Kasumi-1 (cell line): ENCODE measurements at regions not wholly inside any gene's neighbourhood (a gene's known extent, or its start where the extent isn't known, plus 50 kb on each side); places are given as distances from the start of the nearest gene placed in this dataset.
"Not testable (repeated sequence)": the region's sequence is repeated elsewhere in the genome, so short reads cannot be mapped to it uniquely, and the experiment has no call there.

ENCODE experiments used
- DNase-seq, 2 experiments: peaks; one replicate each; lab custom pipeline; 2025; lab: John Stamatoyannopoulos, UW

DNA sequence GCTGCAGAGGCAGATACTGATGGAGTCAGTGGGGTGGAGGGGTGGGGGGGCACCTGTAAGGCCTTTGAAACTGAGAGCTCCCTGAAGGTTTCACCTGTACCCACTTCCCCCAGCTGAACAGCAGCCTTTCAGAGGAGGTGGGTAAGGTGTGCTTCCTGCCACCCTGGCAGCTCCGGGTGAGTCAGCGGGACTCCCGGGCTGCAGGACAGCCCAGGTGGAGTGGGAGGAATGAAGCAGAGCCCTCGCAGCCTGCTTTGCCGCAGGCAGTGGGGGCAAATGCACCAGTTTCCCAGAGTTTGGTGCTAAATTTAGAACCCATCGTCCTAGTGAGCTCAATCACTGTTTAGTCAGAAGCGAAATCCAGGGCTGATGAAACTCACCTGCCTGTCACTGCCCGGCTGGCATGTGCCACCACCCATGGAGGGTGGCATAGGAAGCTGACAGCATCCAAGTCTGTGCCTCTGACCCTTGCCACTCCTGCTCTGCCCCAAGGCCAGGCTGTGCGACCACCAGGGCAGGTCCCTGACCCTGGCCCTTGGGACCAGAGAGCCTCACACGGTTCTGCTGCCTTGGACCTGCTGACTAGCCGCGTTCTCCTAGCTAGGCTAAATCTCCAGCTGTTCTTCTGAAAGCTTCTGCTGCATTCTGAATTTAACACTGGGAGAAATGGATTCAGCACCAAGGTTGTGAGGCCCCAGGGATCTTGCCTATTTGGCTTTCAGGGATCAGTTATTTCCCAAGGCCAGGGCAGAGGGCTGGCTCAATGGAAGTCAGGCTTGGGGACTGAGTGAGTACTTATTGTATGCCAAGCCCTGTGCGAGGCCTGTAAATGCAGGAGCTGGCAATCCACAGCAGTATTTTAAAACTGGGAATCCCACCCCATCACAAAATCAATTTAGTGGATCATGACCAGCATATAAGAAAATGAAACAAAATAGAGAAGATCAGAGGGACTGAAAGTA, 67.3 kb upstream of the RASGRF1 start:
- no peak for DNase-seq

DNA sequence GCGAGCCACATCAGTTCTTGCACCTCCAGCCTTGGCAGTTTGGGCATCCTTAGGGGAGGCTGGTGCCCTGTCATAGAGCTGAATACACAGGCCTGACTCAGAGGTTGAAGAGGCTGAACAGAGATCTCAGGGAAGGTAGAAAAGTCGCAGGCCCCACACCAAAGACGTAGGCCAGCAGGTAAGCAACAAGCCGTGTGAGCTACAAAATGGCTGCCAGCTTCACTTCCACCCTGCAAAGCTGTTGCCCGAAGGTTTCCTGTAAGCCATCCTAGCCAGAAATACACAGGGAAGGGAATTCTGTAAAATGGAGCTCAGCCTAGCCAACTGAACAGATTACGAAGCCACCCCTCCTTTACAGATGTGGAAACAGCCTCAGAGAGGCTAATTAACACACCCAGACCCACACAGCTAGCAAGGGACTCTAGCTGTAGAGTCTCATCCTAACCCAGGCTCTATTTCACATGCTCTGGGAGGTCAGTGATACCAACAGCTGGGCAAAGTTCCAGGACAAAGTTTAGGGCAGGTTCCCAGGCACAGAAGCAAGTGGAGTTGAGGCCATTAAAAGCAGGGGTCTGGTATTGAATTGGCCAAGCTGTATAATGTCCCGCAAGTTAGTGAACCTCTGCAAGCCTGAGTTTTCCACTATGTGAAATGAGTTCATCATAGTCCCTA, 66.3 kb upstream of the RASGRF1 start:
- no peak for DNase-seq

DNA sequence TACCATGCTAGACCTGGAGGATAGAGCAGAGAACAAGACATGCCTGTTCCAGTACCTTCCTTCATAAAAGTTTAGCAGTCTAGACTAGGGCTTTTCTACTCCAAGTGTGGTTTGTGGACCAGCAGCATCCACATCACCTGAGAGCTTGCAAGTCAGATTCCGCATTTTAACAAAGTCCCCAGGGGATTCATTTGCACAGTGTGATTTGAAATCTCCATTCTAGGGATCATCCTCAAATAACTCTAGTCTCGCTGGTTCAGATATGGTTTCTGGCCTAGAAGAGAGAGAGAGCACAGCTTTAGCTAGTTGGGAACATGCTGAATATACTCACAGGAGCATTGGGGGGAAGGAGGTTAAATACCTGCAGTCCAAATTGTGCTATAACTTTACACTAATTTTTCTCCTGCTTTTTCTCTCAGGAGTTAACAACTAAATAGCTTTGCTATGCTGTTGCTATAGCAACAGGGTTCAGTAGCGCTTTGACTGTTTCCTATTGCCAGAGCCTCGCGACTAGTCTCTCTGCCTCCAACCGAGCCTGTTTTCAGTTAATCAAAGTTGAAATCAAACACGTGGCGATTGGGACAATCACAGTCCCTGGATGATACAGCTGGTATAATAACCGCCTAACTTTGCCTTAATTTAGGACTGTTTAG, 64.0 kb upstream of the RASGRF1 start:
- no peak for DNase-seq

DNA sequence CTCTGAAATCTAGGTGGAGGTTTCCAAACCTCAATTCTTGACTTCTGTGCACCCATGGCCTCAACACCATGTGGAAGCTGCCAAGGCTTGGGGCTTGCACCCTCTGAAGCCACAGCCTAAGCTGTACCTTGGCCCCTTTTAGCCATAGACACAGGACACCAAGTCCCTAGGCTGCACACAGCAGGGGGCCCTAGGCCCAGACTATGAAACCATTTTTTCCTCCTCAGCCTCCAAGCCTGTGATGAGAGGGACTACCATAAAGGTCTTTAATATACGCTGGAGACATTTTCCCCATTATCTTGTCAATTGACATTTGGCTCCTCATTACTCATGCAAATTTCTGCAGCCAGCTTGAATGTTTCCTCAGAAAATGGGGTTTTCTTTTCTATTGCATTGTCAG, 53.7 kb upstream of the RASGRF1 start:
- DNase-seq = not testable (repeated sequence)

DNA sequence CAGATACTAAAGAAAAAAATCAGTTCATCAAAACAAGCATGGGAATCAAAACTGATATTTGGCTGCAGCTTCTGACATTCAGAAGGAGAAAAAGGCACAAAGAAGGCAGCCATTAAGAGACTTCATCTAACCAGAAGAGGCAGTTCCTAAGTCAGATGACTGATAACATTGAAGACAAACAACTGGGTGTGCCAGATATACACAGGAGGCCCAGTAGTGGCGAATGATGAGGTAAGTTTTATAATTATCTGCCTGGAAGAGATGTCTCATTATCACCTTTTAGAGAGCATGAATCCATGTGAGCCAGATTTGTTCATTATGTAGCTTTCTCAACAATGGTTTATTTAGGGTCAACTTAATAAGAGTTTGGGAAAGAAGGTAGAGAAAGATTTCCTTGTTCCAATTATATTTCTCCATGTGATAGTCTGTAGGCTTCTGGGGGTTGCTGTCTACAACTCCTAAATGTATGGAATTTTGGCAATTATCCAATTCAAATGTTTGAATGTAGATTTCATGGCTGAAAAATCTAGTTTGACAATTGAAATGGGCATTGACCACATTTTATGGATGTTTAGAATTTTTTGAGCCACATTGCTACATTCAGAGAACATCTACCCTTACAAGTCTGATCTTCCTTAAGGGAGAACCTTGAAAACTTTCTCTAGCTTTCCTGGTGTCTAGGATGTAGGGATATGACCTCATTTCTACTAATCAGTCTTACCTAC, 50.4 kb upstream of the RASGRF1 start:
- no peak for DNase-seq
